RWPE2 (cell line): ENCODE measurements at regions not wholly inside any gene's neighbourhood (a gene's known extent, or its start where the extent isn't known, plus 50 kb on each side); places are given as distances from the start of the nearest gene placed in this dataset.

Experiments used
- ATAC-seq: fragments of 200-7000 bp; cut with Tn5 transposase; 3 replicates; pipeline ENCODE4 v1.9.1; 2021; ENCODE audit warnings: low read depth
- DNase-seq: peaks from one replicate; pipeline ENCODE4 v3.0.0-alpha.2; 2020; ENCODE audit warnings: low spot score
- H3K27ac ChIP-seq: fragments of 450-650 bp; 2 replicates; pipeline ENCODE4 v1.5.1; 2017; ENCODE audit warnings: mild to moderate bottlenecking; ENCODE audit not compliant: poor library complexity, severe bottlenecking
- H3K27me3 ChIP-seq: fragments of 250-450 bp; sonication (Bioruptor Pico); 2 replicates; pipeline ENCODE4 v1.5.1; 2021; ENCODE audit warnings: mild to moderate bottlenecking, moderate library complexity; ENCODE audit not compliant: insufficient read depth, poor library complexity, severe bottlenecking
- H3K36me3 ChIP-seq: fragments of 250-450 bp; sonication (Bioruptor Pico); 2 replicates; pipeline ENCODE4 v1.5.1; 2020; ENCODE audit warnings: low read depth, mild to moderate bottlenecking, moderate library complexity
- H3K4me1 ChIP-seq: fragments of 250-450 bp; sonication (Bioruptor Pico); 2 replicates; pipeline ENCODE4 v1.5.1; 2021; ENCODE audit warnings: mild to moderate bottlenecking, moderate library complexity; ENCODE audit not compliant: insufficient read depth, poor library complexity, severe bottlenecking
- H3K4me3 ChIP-seq: fragments of 250-450 bp; sonication (Bioruptor Pico); 2 replicates; pipeline ENCODE4 v1.5.1; 2021; ENCODE audit warnings: mild to moderate bottlenecking, moderate library complexity; ENCODE audit not compliant: severe bottlenecking
- H3K9me3 ChIP-seq: fragments of 250-450 bp; sonication (Bioruptor Pico); 2 replicates; pipeline ENCODE4 v1.5.1; 2021; ENCODE audit warnings: mild to moderate bottlenecking, moderate library complexity; ENCODE audit not compliant: severe bottlenecking
- CTCF ChIP-seq: fragments of 450-650 bp; IDR thresholded peaks from one replicate; pipeline ENCODE4 v1.5.1; 2017; ENCODE audit warnings: mild to moderate bottlenecking, moderate library complexity; ENCODE audit not compliant: poor library complexity, severe bottlenecking

DNA sequence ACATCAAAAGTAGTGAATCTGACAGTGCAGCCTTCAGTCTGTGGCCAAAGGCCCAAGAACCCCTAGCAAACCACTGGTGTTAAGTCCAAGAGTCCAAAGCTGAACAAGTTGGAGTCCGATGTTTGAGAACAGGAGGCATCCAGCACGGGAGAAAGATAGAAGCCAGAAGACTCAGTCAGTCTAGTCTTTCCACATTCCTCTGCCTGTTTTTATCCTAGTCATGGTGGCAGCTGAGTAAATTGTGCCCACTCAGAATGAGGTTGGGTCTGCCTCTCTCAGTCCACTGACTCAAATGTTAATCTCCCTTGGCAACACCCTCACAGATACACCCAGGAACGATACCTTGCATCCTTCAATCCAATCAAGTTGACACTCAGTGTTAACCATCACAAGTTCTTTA, 1255.4 kb downstream of the LRFN5 start:
- H3K9me3 ChIP-seq = no peaks in the 10 kb centered on the region
- DNase-seq (no peak), ATAC-seq (no peak)
- H3K27me3 ChIP-seq = peaks cover 14% of the 10 kb centered on the region
- no peaks in the 10 kb centered on the region for H3K4me1 ChIP-seq
- TF ChIP-seq CTCF = no peak
- H3K36me3 ChIP-seq = no peaks in the 10 kb centered on the region
- H3K27ac ChIP-seq = no peak overlapping the region
- no peak overlapping the region for H3K4me3 ChIP-seq

- no peak for TF ChIP-seq CTCF
- H3K27ac ChIP-seq = no peak overlapping the region
- H3K4me3 ChIP-seq = no peak overlapping the region
- DNase-seq (no peak), ATAC-seq (no peak)
- H3K9me3 ChIP-seq = no peaks in the 10 kb centered on the region
- H3K4me1 ChIP-seq = no peaks in the 10 kb centered on the region
- no peaks in the 10 kb centered on the region for H3K36me3 ChIP-seq
- peaks cover 20% of the 10 kb centered on the region for H3K27me3 ChIP-seq
Measured at GRCh38 chr14:42860371-42860770, 1253.7 kb downstream of the LRFN5 start.

DNA sequence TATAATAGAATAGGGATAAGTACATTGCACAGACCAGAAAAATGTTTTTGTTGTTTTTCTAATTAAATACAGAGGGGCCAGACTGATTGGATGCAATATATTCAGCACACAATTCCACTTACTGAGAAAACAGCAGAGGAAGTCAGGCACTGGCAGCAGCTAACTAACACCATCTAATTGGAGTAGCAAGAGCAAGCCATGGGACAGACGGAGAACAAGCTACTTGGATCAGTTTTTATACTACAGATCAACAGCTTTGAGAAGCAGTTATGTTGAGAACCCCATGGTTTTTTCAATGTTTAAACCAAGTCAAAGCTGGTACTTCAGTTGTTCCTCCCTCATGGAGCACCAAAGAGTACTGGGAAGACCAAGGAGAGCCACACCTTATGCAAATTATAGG, 1249.4 kb downstream of the LRFN5 start:
- ATAC-seq = no peak
- Histone ChIP-seq H3K27me3 (peaks cover 12% of the 10 kb centered on the region), H3K9me3 (no peaks in the 10 kb centered on the region), H3K27ac (no peak overlapping the region), H3K4me3 (no peak overlapping the region), H3K36me3 (no peaks in the 10 kb centered on the region), H3K4me1 (no peaks in the 10 kb centered on the region)
- TF ChIP-seq CTCF = no peak
- DNase-seq = no peak

- Histone ChIP-seq H3K36me3 (no peaks in the 10 kb centered on the region), H3K4me3 (no peak overlapping the region), H3K9me3 (no peaks in the 10 kb centered on the region), H3K4me1 (no peaks in the 10 kb centered on the region), H3K27me3 (peaks cover 14% of the 10 kb centered on the region), H3K27ac (no peak overlapping the region)
- TF ChIP-seq CTCF = no peak
- DNase-seq (no peak), ATAC-seq (no peak)
Measured at GRCh38 chr14:42855085-42855484, 1248.4 kb downstream of the LRFN5 start.

GRCh38 chr14:42854061-42854460, 1247.4 kb downstream of the LRFN5 start:
- no peak for TF ChIP-seq CTCF
- peaks cover 17% of the 10 kb centered on the region for H3K27me3 ChIP-seq
- DNase-seq = no peak
- H3K4me3 ChIP-seq = no peak overlapping the region
- H3K27ac ChIP-seq = no peak overlapping the region
- no peaks in the 10 kb centered on the region for H3K36me3 ChIP-seq
- no peaks in the 10 kb centered on the region for H3K9me3 ChIP-seq
- H3K4me1 ChIP-seq = no peaks in the 10 kb centered on the region
- no peak for ATAC-seq
